ENCODE measurements at regions not wholly inside any gene's neighbourhood (a gene's known extent, or its start where the extent isn't known, plus 50 kb on each side); places are given as distances from the start of the nearest gene placed in this dataset.
"Not testable (repeated sequence)": the region's sequence is repeated elsewhere in the genome, so short reads cannot be mapped to it uniquely, and the experiment has no call there.

DNA sequence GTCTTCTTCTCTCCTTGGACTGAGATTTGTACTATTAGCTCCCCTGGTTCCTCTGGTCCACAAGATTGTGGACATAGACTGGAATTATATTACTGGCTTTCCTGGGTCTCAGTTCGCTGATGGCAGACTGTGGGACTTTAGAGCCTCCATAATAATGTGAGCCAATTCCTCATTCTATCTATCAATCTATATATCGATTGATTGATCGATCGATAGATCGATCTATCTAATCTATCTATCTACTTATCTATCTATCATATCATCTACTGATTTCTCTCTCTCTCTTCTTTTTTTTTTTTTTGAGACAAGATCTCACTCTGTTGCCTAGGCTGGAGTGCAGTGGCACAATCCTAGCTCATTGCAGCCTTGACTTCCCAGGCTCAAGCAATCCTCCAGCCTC, 51.5 kb upstream of the DDR1 start:
- no peak for DNase-seq

DNA sequence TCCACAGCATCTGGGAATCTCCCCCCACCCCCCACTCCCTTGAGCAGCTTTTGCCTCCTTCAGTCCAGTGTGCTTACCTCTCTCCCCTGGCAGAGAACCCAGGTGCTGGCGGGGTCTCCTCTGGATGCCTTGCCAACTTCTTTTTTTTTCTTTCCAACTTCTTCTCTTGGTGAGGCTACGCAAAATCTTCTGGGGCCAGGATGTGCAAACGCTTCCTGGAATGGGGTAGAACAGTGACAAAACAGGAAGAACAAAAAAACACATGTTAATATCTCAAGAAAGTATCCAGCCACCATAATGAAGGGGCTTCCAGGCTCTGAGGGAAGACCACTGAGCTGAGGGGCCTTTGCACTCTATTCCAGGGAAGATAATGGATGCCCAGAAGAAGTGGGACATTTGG, 53.9 kb upstream of the DDR1 start:
- DNase-seq, result no peak

DNA sequence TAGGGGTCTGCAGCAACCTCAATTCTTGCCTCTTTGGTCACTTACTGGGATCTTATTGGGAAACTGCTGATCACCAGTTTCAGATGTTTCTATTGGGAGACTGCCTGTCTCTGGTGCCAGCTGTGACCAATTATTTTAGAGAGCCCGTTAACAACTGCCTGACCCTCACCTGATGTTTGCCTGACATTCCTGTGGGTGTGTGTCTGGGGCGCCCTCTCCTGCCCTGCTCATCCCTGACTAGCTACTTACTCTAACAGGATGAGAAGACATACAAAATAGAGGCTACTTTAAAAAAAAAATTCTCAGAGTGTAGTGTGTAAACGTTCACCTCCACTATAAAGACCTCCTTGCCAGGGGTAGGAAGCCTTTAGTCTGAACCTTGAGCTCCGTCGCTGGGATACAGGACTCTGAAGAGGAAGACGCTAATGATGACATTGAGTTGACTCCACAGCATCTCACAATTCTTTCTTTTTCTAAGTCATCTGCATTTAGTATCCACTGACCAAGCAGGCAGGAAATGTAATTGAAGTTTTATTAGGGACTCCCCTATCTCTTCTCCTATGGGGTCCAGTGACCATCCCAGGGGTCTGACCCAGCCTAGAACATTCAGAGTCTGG, 54.6 kb upstream of the DDR1 start:
- DNase-seq, result no peak

DNA sequence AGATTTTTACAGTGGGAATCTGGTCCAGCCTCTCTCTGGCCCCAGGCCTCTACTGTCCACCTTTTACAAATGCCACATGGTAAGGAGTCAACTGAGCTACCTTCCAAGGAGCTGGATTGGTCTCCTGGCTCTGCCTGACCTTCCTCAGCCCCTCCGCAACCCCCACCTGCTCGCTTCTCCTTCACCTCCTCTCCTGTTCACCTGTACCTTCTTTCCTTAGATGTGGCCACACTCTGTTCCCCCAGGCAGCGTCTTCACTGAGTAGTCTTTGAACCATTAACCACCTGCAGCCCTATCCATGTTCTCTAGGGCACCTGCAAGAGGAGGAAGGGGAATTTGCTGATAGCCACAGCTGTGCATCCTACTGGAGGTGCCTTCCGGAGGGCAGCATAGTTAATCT, 55.3 kb upstream of the DDR1 start:
- no peak for DNase-seq

DNA sequence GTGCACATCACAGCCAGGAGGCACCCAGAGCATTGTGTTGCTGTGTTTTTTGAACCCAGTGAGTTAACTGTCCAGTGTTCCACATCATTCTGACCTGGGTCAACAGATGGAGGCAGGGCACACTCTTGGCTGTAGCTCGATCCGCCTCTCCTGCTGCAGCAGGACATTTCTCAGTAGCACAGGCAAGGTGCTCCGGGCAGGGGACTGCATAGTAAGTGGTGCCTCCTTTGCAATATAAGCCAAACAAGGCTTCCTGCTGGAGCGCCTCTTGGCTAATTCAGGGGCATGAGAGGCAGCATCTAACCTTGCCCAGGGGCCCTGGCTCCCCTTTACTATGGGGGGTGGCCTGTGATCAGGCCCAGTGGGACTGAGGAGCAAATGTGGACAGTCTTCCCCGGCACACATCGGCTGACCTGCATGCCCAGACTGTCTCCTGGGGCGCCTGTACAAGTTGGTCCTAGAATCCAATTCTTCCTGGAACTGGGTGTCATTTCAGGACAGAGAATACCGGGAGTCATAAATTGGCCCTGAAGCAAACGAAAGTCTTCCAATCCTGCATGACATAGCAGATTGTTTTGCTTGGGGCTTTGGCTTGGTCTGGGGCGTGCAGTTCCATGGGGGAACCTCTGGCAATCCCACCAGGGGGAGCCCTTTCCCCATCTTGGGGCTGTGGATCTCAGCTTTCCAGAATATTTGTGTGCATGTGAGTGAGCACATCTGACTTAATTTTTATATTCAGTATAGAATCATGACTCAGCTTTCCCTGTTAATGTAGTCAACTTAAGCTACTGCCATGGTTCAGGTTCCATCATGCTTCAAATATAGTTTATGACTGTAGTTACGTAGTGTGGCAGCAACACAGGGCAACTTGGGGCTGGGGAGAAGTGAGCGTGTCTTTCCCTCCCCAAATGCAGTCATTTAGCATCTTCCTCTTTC, 56.0 kb upstream of the DDR1 start:
- DNase-seq, result peak; percentile 85

GRCh38 chr6:30826961-30827342, 57.4 kb upstream of the DDR1 start:
- peak; percentile 37 for DNase-seq

DNA sequence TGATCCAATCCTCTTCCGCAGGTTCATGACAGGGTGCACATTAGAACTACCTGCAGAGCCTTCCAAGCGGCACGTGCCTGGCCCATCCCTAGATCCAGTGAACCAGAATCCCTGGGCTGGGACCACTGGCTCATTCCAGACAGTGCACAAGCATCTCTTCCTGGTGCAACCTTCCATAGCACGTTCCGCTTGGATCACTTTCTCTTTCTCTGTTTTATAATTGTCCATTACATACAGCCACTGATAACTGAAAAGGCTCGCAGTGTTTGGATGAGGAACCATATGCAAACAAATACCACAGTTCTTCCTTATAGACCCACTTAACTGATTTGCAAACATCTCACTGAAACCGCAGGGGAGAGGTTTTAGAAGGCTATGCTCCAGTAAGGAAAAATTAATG, 59.6 kb upstream of the DDR1 start:
- no peak for DNase-seq

DNA sequence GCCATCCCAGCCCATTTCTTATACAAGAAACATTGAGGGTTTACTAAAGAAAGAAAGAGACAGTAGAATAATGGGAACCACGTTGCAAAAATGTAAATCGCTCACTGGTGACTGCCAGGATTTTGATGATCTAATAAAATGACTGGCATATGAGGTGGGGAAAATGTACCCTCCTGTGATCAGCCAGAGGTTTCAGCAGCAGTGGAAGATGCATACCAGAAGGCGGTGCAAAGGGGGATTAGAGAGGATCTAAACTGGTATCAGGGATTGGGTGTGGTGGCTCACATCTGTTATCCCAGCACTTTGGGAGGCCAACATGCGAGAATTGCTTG, 60.8 kb upstream of the DDR1 start:
- DNase-seq, result no peak

DNA sequence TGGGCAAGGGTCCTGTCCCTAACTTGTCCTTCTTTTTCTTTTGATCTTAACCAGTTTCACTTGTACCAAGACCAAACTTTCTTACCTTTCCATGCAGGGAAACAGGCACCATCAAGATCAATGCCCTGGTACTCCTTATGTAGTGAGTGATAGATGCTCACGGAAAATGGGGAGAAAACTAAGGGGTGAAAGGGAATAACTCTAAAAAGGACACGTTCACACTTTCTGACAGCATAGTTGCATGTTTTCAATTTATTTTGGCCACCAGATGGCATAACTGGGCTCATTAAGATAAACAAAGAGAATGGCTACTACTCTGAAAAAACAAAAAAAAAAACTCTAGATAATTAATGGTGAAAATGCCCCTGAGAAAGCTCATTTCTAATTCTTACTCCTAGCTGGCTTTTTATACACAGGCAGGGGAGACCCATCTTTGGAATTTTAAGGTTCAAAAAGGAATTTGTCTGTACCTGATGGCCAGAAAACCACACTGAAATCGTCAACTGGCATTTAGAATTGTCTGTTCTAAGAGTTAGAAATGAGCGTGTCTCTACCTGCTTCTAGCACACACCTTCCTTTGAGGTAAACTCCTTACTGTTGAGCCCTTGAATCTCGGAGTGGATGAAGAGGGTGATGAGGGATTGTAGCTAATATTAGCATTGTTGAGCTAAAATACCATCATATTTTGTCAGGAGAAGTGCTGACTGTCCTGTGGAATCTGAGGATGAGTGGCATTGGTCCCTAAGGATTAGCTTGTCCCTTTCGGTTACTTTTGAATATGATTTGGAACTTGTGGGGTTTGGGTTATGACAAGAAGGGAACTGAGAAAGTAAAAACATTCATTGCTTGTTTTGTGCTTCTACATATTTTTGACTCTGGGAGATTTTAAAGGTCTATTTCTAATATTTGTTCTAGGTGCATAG, 62.2 kb upstream of the DDR1 start:
- no peak for DNase-seq

DNA sequence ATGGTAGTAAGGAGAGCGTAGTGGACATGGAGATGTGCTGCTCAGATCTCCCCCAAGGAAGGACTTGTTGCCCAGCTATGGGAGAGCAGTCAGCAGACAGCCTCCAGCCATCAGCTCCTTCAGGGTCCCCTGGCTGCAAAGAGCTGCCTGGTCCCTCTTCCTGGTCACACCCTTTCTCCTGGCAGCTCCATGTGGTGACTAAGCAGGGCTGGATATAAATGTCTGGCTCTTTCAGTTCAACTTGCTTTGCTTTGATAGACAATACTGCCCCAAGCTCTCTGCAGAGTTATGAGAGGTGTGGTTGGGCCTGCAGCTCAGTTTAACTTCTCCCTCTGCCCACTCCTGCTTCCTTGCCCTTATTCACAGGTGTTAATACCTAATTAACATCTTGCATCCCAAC, 64.1 kb upstream of the DDR1 start:
- no peak for DNase-seq

DNA sequence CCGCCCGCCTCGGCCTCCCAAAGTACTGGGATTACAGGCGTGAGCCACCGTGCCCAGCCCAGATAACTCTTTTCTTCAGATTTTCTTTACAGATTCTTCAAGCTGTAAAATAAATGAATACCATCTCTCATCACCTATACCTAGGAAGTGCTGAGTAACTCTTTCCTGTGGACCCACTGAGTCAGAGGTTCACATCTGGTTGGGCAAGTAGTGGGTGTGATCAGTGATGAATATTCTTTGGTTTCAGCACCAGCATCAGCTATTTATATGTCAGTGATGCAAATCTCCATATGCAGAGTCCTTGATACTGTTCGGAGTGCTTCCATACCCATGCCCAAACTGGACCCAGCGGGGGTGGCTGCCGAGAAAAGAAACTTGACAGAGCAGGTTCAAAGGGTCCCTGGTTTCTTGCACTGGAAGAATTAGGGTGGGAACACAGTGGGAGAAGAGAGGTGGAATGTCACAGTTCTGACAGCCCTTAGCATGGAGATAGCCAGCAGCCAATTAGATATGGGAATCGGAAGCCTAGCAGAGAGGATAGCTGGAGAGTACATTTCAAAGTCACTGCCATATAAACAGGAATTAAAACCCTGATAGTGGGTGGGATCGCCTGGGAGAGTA, 64.9 kb upstream of the DDR1 start:
- peak; percentile 77 for DNase-seq

DNA sequence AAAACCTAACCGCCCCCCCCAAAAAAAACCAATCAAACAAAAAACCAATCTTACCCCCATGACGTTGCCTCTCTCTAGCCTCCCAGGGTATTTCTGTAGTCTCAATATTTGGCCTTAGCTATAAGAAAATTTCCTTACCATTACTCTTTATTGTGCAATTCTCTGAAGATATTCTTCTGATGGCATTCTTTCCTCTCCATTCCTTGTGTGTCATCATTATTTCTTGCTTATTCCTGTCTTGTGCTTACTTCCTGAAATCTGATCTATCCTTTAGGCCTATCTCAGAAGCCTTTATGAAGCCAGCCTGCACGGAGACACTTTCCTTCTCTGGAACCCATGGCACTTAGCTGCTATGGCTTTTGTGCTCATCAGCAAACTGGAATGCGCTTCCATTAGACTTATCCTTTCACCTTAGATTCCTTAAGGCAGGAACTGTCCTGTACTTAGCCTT, 65.9 kb upstream of the DDR1 start:
- no peak for DNase-seq

DNA sequence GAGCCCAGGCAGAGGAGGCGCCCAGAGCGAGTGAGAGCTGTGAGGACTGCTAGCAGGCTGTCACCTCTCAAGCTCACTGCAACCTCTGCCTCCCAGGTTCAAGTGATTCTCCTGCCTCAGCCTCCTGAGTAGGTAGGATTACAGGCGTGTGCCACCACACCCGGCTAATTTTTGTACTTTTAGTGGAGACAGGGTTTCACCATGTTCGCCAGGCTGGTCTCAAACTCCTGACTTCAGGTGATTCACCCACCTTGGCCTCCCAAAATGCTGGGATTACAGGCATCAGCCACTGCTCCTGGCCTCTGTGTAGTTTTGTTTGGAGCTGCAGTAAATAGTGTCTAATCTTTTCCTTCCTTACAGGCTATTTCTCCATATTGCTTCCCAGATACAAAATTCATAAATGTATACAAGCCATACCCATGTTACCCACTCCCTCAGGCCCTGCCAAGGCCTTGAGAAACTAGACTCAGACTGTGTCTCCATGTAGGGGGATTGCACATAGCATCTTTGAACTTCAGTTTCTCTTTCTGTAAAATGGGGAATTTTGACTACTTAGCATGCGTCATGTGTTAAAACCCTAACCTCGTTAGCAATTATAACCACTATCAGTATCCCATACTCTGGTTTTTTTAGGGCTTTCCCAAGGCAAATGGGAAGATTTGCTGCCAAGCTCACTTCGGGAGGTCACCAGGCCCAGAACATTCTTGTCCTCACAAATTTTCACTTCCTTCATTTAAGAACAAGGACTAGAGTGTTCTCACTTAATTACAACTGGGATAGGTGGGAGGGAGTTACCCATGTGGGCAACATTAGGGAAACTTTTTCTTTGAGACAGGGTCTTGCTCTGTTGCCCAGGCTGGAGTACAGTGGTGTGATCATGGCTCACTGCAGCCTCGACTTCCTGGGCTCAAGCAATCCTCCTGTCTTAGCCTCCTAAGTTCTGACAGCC, 67.3 kb upstream of the DDR1 start:
- DNase-seq, result peak; percentile 36

GRCh38 chr6:30816296-30816695, 68.0 kb upstream of the DDR1 start:
- DNase-seq, result not testable (repeated sequence)

DNA sequence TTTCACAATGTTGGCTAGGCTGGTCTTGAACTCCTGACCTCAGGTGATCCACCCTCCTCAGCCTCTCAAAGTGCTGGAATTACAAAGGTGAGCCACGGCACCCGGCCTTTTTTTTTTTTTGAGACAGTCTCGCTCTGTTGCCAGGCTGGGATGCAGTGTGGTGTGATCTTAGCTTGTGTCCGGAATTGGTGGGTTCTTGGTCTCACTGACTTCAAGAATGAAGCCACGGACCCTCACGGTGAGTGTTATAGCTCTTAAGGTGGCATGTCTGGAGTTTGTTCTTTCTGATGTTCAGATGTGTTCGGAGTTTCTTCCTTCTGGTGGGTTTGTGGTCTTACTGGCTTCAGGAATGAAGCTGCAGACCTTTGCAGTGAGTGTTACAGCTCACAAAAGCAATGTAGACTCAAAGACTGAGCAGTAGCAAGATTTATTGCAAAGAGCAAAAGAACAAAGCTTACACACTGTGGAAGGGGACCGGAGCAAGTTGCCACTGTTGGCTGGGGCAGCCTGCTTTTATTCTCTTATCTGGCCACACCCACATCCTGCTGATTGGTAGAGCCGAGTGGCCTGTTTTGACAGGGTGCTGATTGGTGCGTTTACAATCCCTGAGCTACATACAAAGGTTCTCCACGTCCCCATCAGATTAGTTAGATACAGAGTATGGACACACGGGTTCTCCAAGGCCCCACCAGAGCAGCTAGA, 69.1 kb upstream of the DDR1 start:
- DNase-seq, result peak; percentile 33

DNA sequence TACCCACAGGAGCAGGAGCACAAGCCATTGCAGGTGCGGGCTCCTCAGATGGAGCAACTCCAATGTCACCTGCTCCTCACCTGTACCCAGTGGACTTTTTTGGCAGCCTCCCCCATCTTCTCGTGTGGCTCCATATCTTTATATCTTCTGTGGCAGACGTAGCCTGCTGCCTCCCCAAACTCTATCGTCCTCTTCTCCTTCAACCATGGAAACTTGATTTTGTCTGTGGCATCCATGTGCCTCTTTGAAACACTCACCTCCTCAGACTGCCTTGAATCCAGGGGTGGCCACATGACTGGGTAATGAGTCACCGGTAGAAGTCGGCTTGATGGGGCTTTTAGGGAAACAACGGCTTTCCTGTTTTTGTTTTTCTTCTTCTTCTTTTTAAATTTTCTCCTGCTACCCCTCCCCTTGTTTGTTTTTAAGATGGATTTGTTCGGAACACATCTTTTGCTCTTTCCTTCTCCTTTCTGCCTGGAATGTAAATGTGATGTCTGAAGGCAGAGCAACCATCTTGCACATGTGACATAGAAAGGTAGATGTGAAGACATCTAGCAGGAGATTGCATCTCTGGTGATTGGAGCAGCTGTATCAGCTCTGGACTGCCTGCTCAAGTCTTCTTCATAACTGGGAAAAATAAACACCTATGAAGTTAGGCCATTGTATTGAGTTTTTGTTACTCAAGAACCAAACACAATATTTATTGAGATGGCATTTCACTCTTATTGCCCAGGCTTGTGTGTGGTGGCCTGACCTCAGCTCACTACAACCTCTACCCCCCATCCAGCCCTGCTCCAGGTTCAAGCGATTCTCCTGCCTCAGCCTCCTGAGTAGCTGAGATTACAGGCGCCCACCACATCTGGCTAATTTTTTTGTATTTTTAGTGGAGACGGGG, 69.9 kb upstream of the DDR1 start:
- DNase-seq, result peak; percentile 75

GRCh38 chr6:30813631-30814145, 69.3 kb upstream of the IER3 start:
- no peak for DNase-seq

GRCh38 chr6:30810813-30811339, 66.5 kb upstream of the IER3 start:
- DNase-seq, result peak; percentile 88

GRCh38 chr6:30807566-30807965, 63.2 kb upstream of the IER3 start:
- DNase-seq, result not testable (repeated sequence)

All from activated naive CD4-positive, alpha-beta T cell treated with Interleukin-2 at 50 U/mL for 16 hours (primary cell).